ENCODE measurements at regions not wholly inside any gene's neighbourhood (a gene's known extent, or its start where the extent isn't known, plus 50 kb on each side); places are given as distances from the start of the nearest gene placed in this dataset.

GRCh38 chr7:85688712-85689111 lies 501.9 kb upstream of the SEMA3D start:
- POLR2A ChIA-PET = no interaction called here
- CTCF ChIA-PET (ENCODE audit: low intra/inter-chr PET ratio) = no interaction called here
- Histone ChIP-seq H3K9ac (ENCODE audit: insufficient read depth in 1 of 2, low read depth in 2 of 2, low read length in 2 of 2) (no peak overlapping the region), H3K4me2 (ENCODE audit: insufficient read depth, low read length) (no peak overlapping the region), H3K36me3 (ENCODE audit: control insufficient read depth, insufficient read depth, low read length) (no peaks in the 10 kb centered on the region), H3K4me1 (replicated peaks in 1 of 2; ENCODE audit: control insufficient read depth in 2 of 2, insufficient read depth in 2 of 2, low read length in 2 of 2) (no peaks in the 10 kb centered on the region), H3K27ac (ENCODE audit: extremely low read depth, low read depth, low read length) (no peak overlapping the region), H3K27me3 (ENCODE audit: control insufficient read depth in 2 of 2, insufficient read depth in 2 of 2, low read length in 2 of 2) (no peaks in the 10 kb centered on the region), H3K9me1 (ENCODE audit: control insufficient read depth, insufficient read depth, low read length) (no peaks in the 10 kb centered on the region), H3K9me3 (replicated peaks; ENCODE audit: control insufficient read depth, insufficient read depth, low read depth, low read length) (peaks cover 2% of the 10 kb centered on the region; the same call in 1 of the 2 replicates), H2AFZ (ENCODE audit: low read depth, low read length) (no peak overlapping the region), H3K79me2 (ENCODE audit: control insufficient read depth, insufficient read depth, low read length) (no peaks in the 10 kb centered on the region), H3K4me3 (no peak overlapping the region), H4K20me1 (replicated peaks; ENCODE audit: control insufficient read depth, insufficient read depth, low read length) (no peaks in the 10 kb centered on the region)
- TF ChIP-seq ERF (CRISPR knock-in tag; IDR thresholded peaks at IDR 0.05) (no peak), ZNF274 (IDR thresholded peaks at IDR 0.05; ENCODE audit: borderline replicate concordance, low read depth, low read length) (no peak), HLTF (IDR thresholded peaks at IDR 0.05) (no peak), ELF1 (tag; IDR thresholded peaks at IDR 0.05) (no peak), HNRNPH1 (optimal IDR thresholded peaks at IDR 0.05; ENCODE audit: low read depth, low read length) (no peak), SMARCE1 (IDR thresholded peaks at IDR 0.05) (no peak), ZNF3 (CRISPR knock-in tag; IDR thresholded peaks at IDR 0.05) (no peak), NR4A1 (CRISPR knock-in tag; IDR thresholded peaks at IDR 0.05) (no peak), NR4A1 (tag; IDR thresholded peaks at IDR 0.05) (no peak)
- 0% methylated on average over 2 of the region's 2 CpGs for WGBS (ENCODE audit: insufficient coverage, low coverage, missing lambda C conversion rate)
- in situ Hi-C loops (cut with MboI) (no loop called here), intact Hi-C loops (cut with micrococcal nuclease) (no loop called here)
- no peak for FAIRE-seq
- BruUV-seq (replicated peaks) = no TSS peak
- ATAC-seq = no peak
- DNase-seq (ENCODE audit: extremely low read depth in 1 of 4, low spot score in 3 of 4) = no peak

Measured in K562 (cell line).